ENCODE measurements at regions not wholly inside any gene's neighbourhood (a gene's known extent, or its start where the extent isn't known, plus 50 kb on each side); places are given as distances from the start of the nearest gene placed in this dataset.

- no peak for TF ChIP-seq CTCF (IDR thresholded peaks at IDR 0.05)
- TF ChIP-seq POLR2A (IDR thresholded peaks at IDR 0.05), result no peak
Measured at GRCh38 chr6:23106951-23107350, 537.6 kb downstream of the HDGFL1 start.
